ENCODE measurements at regions not wholly inside any gene's neighbourhood (a gene's known extent, or its start where the extent isn't known, plus 50 kb on each side); places are given as distances from the start of the nearest gene placed in this dataset.
"Not testable (repeated sequence)": the region's sequence is repeated elsewhere in the genome, so short reads cannot be mapped to it uniquely, and the experiment has no call there.

GRCh38 chr17:6373599-6373998 is 61.3 kb downstream of the AIPL1 start:
- 0% methylated on average over 2 of the region's 4 CpGs for WGBS (ENCODE audit: insufficient coverage, low coverage, missing lambda C conversion rate)
- DNase-seq (ENCODE audit: extremely low read depth in 1 of 4, low spot score in 3 of 4); H2AFZ ChIP-seq (ENCODE audit: low read depth, low read length); H3K9me1 ChIP-seq (ENCODE audit: control insufficient read depth, insufficient read depth, low read length); H4K20me1 ChIP-seq (replicated peaks; ENCODE audit: control insufficient read depth, insufficient read depth, low read length); H3K27ac ChIP-seq (ENCODE audit: extremely low read depth, low read depth, low read length); intact Hi-C loops (cut with micrococcal nuclease); H3K4me2 ChIP-seq (ENCODE audit: insufficient read depth, low read length); BruUV-seq (replicated peaks); H3K4me3 ChIP-seq; H3K4me1 ChIP-seq (replicated peaks in 1 of 2; ENCODE audit: control insufficient read depth in 2 of 2, insufficient read depth in 2 of 2, low read length in 2 of 2); H3K27me3 ChIP-seq (ENCODE audit: control insufficient read depth in 2 of 2, insufficient read depth in 2 of 2, low read length in 2 of 2); FAIRE-seq; CTCF ChIA-PET (ENCODE audit: low intra/inter-chr PET ratio); H3K9me3 ChIP-seq (replicated peaks; ENCODE audit: control insufficient read depth, insufficient read depth, low read depth, low read length); H3K36me3 ChIP-seq (ENCODE audit: control insufficient read depth, insufficient read depth, low read length); H3K79me2 ChIP-seq (ENCODE audit: control insufficient read depth, insufficient read depth, low read length); H3K9ac ChIP-seq (ENCODE audit: insufficient read depth in 1 of 2, low read depth in 2 of 2, low read length in 2 of 2); ATAC-seq; in situ Hi-C loops (cut with MboI): not testable (repeated sequence)
- POLR2A ChIA-PET: interaction anchor here (0.6 kb wide), 1 partner anchor 26 kb away, joined by 3 read pairs; no protein-coding TSS in a partner anchor

- POLR2A ChIA-PET: no interaction called here
- intact Hi-C loops (cut with micrococcal nuclease) (no loop called here), in situ Hi-C loops (cut with MboI) (no loop called here)
- ATAC-seq: no peak
- Histone ChIP-seq H3K9me1 (ENCODE audit: control insufficient read depth, insufficient read depth, low read length) (no peaks in the 10 kb centered on the region), H3K4me3 (no peak overlapping the region), H3K9ac (ENCODE audit: insufficient read depth in 1 of 2, low read depth in 2 of 2, low read length in 2 of 2) (no peak overlapping the region), H4K20me1 (replicated peaks; ENCODE audit: control insufficient read depth, insufficient read depth, low read length) (no peaks in the 10 kb centered on the region), H3K36me3 (ENCODE audit: control insufficient read depth, insufficient read depth, low read length) (no peaks in the 10 kb centered on the region), H3K4me1 (replicated peaks in 1 of 2; ENCODE audit: control insufficient read depth in 2 of 2, insufficient read depth in 2 of 2, low read length in 2 of 2) (no peaks in the 10 kb centered on the region), H3K27ac (ENCODE audit: extremely low read depth, low read depth, low read length) (no peak overlapping the region), H3K9me3 (replicated peaks; ENCODE audit: control insufficient read depth, insufficient read depth, low read depth, low read length) (no peaks in the 10 kb centered on the region), H3K4me2 (ENCODE audit: insufficient read depth, low read length) (no peak overlapping the region), H2AFZ (ENCODE audit: low read depth, low read length) (no peak overlapping the region), H3K79me2 (ENCODE audit: control insufficient read depth, insufficient read depth, low read length) (no peaks in the 10 kb centered on the region), H3K27me3 (ENCODE audit: control insufficient read depth in 2 of 2, insufficient read depth in 2 of 2, low read length in 2 of 2) (peaks cover 0 to 18% of the 10 kb centered on the region in 2 experiments)
- no peak for FAIRE-seq
- 0% methylated on average over 2 of the region's 2 CpGs for WGBS (ENCODE audit: insufficient coverage, low coverage, missing lambda C conversion rate)
- CTCF ChIA-PET (ENCODE audit: low intra/inter-chr PET ratio): no interaction called here
- no peak for TF ChIP-seq SIN3B (IDR thresholded peaks at IDR 0.05; ENCODE audit: low read depth)
- TF ChIP-seq RB1 (IDR thresholded peaks at IDR 0.05; ENCODE audit: low read depth): no peak
- no peak for TF ChIP-seq DDX20 (tag; IDR thresholded peaks at IDR 0.05; ENCODE audit: low read depth)
- no peak for TF ChIP-seq GTF3C2 (IDR thresholded peaks at IDR 0.05; ENCODE audit: borderline replicate concordance, extremely low read depth, insufficient read length)
- no peak for TF ChIP-seq ZNF766 (CRISPR knock-in tag; conservative IDR thresholded peaks at IDR 0.05)
- no peak for TF ChIP-seq ZNF24 (IDR thresholded peaks at IDR 0.05)
- TF ChIP-seq FOXJ2 (tag; IDR thresholded peaks at IDR 0.05): no peak
- no peak for TF ChIP-seq ZNF668 (CRISPR knock-in tag; IDR thresholded peaks at IDR 0.05)
- TF ChIP-seq ZNF253 (CRISPR knock-in tag; conservative IDR thresholded peaks at IDR 0.05): no peak
- no peak for TF ChIP-seq TCFL5 (CRISPR knock-in tag; conservative IDR thresholded peaks at IDR 0.05)
- TF ChIP-seq, protein P1, sequence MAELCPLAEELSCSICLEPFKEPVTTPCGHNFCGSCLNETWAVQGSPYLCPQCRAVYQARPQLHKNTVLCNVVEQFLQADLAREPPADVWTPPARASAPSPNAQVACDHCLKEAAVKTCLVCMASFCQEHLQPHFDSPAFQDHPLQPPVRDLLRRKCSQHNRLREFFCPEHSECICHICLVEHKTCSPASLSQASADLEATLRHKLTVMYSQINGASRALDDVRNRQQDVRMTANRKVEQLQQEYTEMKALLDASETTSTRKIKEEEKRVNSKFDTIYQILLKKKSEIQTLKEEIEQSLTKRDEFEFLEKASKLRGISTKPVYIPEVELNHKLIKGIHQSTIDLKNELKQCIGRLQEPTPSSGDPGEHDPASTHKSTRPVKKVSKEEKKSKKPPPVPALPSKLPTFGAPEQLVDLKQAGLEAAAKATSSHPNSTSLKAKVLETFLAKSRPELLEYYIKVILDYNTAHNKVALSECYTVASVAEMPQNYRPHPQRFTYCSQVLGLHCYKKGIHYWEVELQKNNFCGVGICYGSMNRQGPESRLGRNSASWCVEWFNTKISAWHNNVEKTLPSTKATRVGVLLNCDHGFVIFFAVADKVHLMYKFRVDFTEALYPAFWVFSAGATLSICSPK (IDR thresholded peaks at IDR 0.05; ENCODE audit: borderline replicate concordance): no peak
- TF ChIP-seq, protein P2, sequence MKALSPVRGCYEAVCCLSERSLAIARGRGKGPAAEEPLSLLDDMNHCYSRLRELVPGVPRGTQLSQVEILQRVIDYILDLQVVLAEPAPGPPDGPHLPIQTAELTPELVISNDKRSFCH (CRISPR knock-in tag; IDR thresholded peaks at IDR 0.05): no peak
- TF ChIP-seq, protein P2 (tag; IDR thresholded peaks at IDR 0.05): no peak
- DNase-seq (ENCODE audit: extremely low read depth in 1 of 4, low spot score in 3 of 4): no peak
- no TSS peak for BruUV-seq (replicated peaks)
Observed at GRCh38 chr17:6366221-6366666, 68.7 kb downstream of the AIPL1 start.

All from K562 (cell line).